Astrocyte (in vitro differentiated cells and primary cell): ENCODE measurements at regions not wholly inside any gene's neighbourhood (a gene's known extent, or its start where the extent isn't known, plus 50 kb on each side); places are given as distances from the start of the nearest gene placed in this dataset.

ENCODE experiments used
- DNase-seq: peaks from one replicate; pipeline ENCODE4 v3.0.0-alpha.2; 2010; ENCODE audit warnings: low read depth
- FAIRE-seq: peaks from 2 replicates; lab custom pipeline; 2011; peaks lifted over from hg19 to GRCh38; lab: Jason Lieb, UNC
- H2AFZ ChIP-seq: 2 replicates; pipeline ENCODE4 v1.6.0; 2012; ENCODE audit warnings: low read depth, low read length, inconsistent platforms
- H3K27ac ChIP-seq: 2 replicates; pipeline ENCODE4 v1.5.1; 2011; ENCODE audit warnings: low read depth, low read length, inconsistent platforms
- H3K27me3 ChIP-seq: 2 replicates; pipeline ENCODE4 v1.6.0; 2011; ENCODE audit warnings: low read length, inconsistent platforms; ENCODE audit not compliant: insufficient read depth
- H3K36me3 ChIP-seq: 2 replicates; pipeline ENCODE4 v1.5.1; 2011; ENCODE audit warnings: low read length, inconsistent platforms; ENCODE audit not compliant: insufficient read depth
- H3K4me1 ChIP-seq: 2 replicates; pipeline ENCODE4 v1.5.1; 2011; ENCODE audit warnings: low read length, inconsistent platforms; ENCODE audit not compliant: insufficient read depth
- H3K4me2 ChIP-seq: 2 replicates; pipeline ENCODE4 v1.6.0; 2012; ENCODE audit warnings: low read length, inconsistent platforms
- H3K4me3 ChIP-seq: 2 replicates; pipeline ENCODE4 v1.5.1; 2011; ENCODE audit warnings: low read depth, mild to moderate bottlenecking, low read length, inconsistent platforms; ENCODE audit not compliant: insufficient read depth
- H3K79me2 ChIP-seq: 2 replicates; pipeline ENCODE4 v1.6.0; 2012; ENCODE audit warnings: mild to moderate bottlenecking, low read length, inconsistent platforms; ENCODE audit not compliant: insufficient read depth
- H3K9ac ChIP-seq: 2 replicates; pipeline ENCODE4 v1.6.0; 2012; ENCODE audit warnings: mild to moderate bottlenecking, low read length, inconsistent platforms
- H3K9me3 ChIP-seq: 2 replicates; pipeline ENCODE4 v1.5.1; 2012; ENCODE audit warnings: low read depth, mild to moderate bottlenecking, low read length, inconsistent platforms; ENCODE audit not compliant: insufficient read depth
- H4K20me1 ChIP-seq: 2 replicates; pipeline ENCODE4 v1.6.0; 2012; ENCODE audit warnings: low read length, inconsistent platforms; ENCODE audit not compliant: insufficient read depth
- H3K27ac Mint-ChIP-seq: one replicate; pipeline ENCODE4 v1.8.0; 2021; ENCODE audit warnings: mild to moderate bottlenecking, mixed read lengths; ENCODE audit not compliant: unreplicated experiment
- H3K27me3 Mint-ChIP-seq: one replicate; pipeline ENCODE4 v1.8.0; 2021; ENCODE audit warnings: low read depth, mixed read lengths; ENCODE audit not compliant: unreplicated experiment
- H3K36me3 Mint-ChIP-seq: one replicate; pipeline ENCODE4 v1.8.0; 2021; ENCODE audit warnings: low read depth, mixed read lengths; ENCODE audit not compliant: unreplicated experiment
- H3K4me1 Mint-ChIP-seq: one replicate; pipeline ENCODE4 v1.8.0; 2021; ENCODE audit warnings: low read depth, mixed read lengths; ENCODE audit not compliant: unreplicated experiment
- H3K4me3 Mint-ChIP-seq: one replicate; pipeline ENCODE4 v1.8.0; 2021; ENCODE audit warnings: mild to moderate bottlenecking, moderate library complexity, mixed read lengths; ENCODE audit not compliant: unreplicated experiment
- H3K9me3 Mint-ChIP-seq: one replicate; pipeline ENCODE4 v1.8.0; 2021; ENCODE audit warnings: mild to moderate bottlenecking, mixed read lengths; ENCODE audit not compliant: unreplicated experiment
- CTCF ChIP-seq: IDR thresholded peaks from 2 replicates; pipeline ENCODE4 v1.5.1; 2011; ENCODE audit warnings: low read depth, mild to moderate bottlenecking, inconsistent platforms, low read length, moderate library complexity; ENCODE audit not compliant: insufficient read depth
- EZH2 ChIP-seq: IDR thresholded peaks from 2 replicates; pipeline ENCODE4 v1.6.1; 2012; ENCODE audit warnings: mild to moderate bottlenecking, low read length, inconsistent platforms; ENCODE audit not compliant: insufficient read depth

- Histone ChIP-seq H3K27ac (no peak overlapping the region), H3K9ac (no peak overlapping the region), H3K36me3 (no peaks in the 10 kb centered on the region), H4K20me1 (no peaks in the 10 kb centered on the region), H3K27me3 (no peaks in the 10 kb centered on the region), H2AFZ (no peak overlapping the region), H3K4me3 (no peak overlapping the region), H3K79me2 (no peaks in the 10 kb centered on the region), H3K9me3 (no peaks in the 10 kb centered on the region), H3K4me1 (no peaks in the 10 kb centered on the region), H3K4me2 (no peak overlapping the region)
- Mint-ChIP-seq H3K4me3 (no peak overlapping the region), H3K9me3 (no peaks in the 10 kb centered on the region), H3K36me3 (no peaks in the 10 kb centered on the region), H3K4me1 (peaks cover 7% of the 10 kb centered on the region), H3K27me3 (peaks cover 2% of the 10 kb centered on the region), H3K27ac (no peak overlapping the region)
- TF ChIP-seq CTCF (no peak), EZH2 (no peak)
- DNase-seq (no peak), FAIRE-seq (no peak)
These were observed 1357.5 kb upstream of the SORCS1 start for GRCh38 chr10:108521827-108522492.

- H3K9me3 Mint-ChIP-seq = no peaks in the 10 kb centered on the region
- FAIRE-seq = no peak
- peaks cover 2% of the 10 kb centered on the region for H3K27me3 Mint-ChIP-seq
- no peaks in the 10 kb centered on the region for H3K79me2 ChIP-seq
- peaks cover under 1% of the 10 kb centered on the region for H3K4me1 Mint-ChIP-seq
- H3K36me3 ChIP-seq = no peaks in the 10 kb centered on the region
- no peaks in the 10 kb centered on the region for H3K27me3 ChIP-seq
- TF ChIP-seq CTCF (no peak), EZH2 (no peak)
- H3K4me1 ChIP-seq = no peaks in the 10 kb centered on the region
- H3K36me3 Mint-ChIP-seq = no peaks in the 10 kb centered on the region
- no peaks in the 10 kb centered on the region for H3K9me3 ChIP-seq
- no peak overlapping the region for H3K4me3 ChIP-seq
- H3K4me3 Mint-ChIP-seq = no peak overlapping the region
- no peak overlapping the region for H3K27ac Mint-ChIP-seq
- no peak overlapping the region for H3K4me2 ChIP-seq
- H4K20me1 ChIP-seq = no peaks in the 10 kb centered on the region
- H3K9ac ChIP-seq = no peak overlapping the region
- DNase-seq = no peak
- no peak overlapping the region for H2AFZ ChIP-seq
- H3K27ac ChIP-seq = no peak overlapping the region
These were observed 1351.3 kb upstream of the SORCS1 start for GRCh38 chr10:108515821-108516220.

- H3K4me1 ChIP-seq = no peaks in the 10 kb centered on the region
- no peak overlapping the region for H3K4me2 ChIP-seq
- no peak overlapping the region for H2AFZ ChIP-seq
- Mint-ChIP-seq H3K4me3 (no peak overlapping the region), H3K36me3 (no peaks in the 10 kb centered on the region), H3K27me3 (no peaks in the 10 kb centered on the region), H3K27ac (no peak overlapping the region), H3K9me3 (peaks cover 3% of the 10 kb centered on the region), H3K4me1 (peaks cover 7% of the 10 kb centered on the region)
- H3K27ac ChIP-seq = no peak overlapping the region
- DNase-seq = no peak
- H3K9me3 ChIP-seq = no peaks in the 10 kb centered on the region
- FAIRE-seq = no peak
- no peaks in the 10 kb centered on the region for H3K79me2 ChIP-seq
- TF ChIP-seq CTCF (no peak), EZH2 (no peak)
- no peak overlapping the region for H3K4me3 ChIP-seq
- H3K36me3 ChIP-seq = no peaks in the 10 kb centered on the region
- no peaks in the 10 kb centered on the region for H3K27me3 ChIP-seq
- no peak overlapping the region for H3K9ac ChIP-seq
- no peaks in the 10 kb centered on the region for H4K20me1 ChIP-seq
These were observed 1335.9 kb upstream of the SORCS1 start for GRCh38 chr10:108500396-108500795.
